ENCODE measurements at regions not wholly inside any gene's neighbourhood (a gene's known extent, or its start where the extent isn't known, plus 50 kb on each side); places are given as distances from the start of the nearest gene placed in this dataset.

DNA sequence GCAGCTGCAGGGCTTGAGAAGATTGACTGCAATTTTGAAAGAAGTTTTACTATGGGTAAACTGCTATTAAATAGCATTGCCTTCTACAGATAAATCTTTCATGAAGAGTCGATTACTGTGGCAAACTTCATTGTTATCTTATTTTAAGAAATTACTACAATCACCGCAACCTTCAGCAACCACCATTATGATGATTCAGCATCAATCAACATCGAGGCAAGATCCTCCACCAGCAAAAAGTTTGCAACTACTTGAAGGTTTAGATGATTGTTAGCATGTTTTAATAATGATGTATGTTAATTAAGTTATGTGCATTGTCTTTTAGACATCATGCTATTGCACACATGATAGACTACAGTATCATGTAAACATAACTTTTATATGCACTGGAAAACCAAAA is 1511.0 kb downstream of the FSTL5 start:
- Histone ChIP-seq H3K27ac (ENCODE audit: low read length) (no peak overlapping the region), H3K27me3 (ENCODE audit: insufficient read depth, low read length, poor library complexity) (no peaks in the 10 kb centered on the region), H2AFZ (ENCODE audit: low read depth, low read length) (no peak overlapping the region), H3K79me2 (ENCODE audit: insufficient read depth, low read length) (no peaks in the 10 kb centered on the region), H3K36me3 (ENCODE audit: insufficient read depth, low read length) (no peaks in the 10 kb centered on the region), H3K9ac (ENCODE audit: low read depth, low read length) (no peak overlapping the region), H3K4me2 (ENCODE audit: insufficient read depth, low read length) (no peak overlapping the region), H3K9me3 (ENCODE audit: insufficient read depth, low read length, severe bottlenecking) (no peaks in the 10 kb centered on the region), H4K20me1 (ENCODE audit: insufficient read depth, low read length) (no peaks in the 10 kb centered on the region), H3K4me3 (ENCODE audit: low read depth in 1 of 2, low read length in 2 of 2) (no peak overlapping the region), H3K4me1 (ENCODE audit: insufficient read depth, low read length) (no peaks in the 10 kb centered on the region)
- DNase-seq (no peak), ATAC-seq (ENCODE audit: insufficient read depth, low read depth) (no peak)
- TF ChIP-seq, protein P1, sequence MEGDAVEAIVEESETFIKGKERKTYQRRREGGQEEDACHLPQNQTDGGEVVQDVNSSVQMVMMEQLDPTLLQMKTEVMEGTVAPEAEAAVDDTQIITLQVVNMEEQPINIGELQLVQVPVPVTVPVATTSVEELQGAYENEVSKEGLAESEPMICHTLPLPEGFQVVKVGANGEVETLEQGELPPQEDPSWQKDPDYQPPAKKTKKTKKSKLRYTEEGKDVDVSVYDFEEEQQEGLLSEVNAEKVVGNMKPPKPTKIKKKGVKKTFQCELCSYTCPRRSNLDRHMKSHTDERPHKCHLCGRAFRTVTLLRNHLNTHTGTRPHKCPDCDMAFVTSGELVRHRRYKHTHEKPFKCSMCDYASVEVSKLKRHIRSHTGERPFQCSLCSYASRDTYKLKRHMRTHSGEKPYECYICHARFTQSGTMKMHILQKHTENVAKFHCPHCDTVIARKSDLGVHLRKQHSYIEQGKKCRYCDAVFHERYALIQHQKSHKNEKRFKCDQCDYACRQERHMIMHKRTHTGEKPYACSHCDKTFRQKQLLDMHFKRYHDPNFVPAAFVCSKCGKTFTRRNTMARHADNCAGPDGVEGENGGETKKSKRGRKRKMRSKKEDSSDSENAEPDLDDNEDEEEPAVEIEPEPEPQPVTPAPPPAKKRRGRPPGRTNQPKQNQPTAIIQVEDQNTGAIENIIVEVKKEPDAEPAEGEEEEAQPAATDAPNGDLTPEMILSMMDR (IDR thresholded peaks at IDR 0.05; ENCODE audit: borderline replicate concordance, extremely low read depth, low read length, poor library complexity, severe bottlenecking): no peak
- TF ChIP-seq EZH2 (IDR thresholded peaks at IDR 0.05; ENCODE audit: borderline replicate concordance, low read depth, low read length, severe bottlenecking): no peak

DNA sequence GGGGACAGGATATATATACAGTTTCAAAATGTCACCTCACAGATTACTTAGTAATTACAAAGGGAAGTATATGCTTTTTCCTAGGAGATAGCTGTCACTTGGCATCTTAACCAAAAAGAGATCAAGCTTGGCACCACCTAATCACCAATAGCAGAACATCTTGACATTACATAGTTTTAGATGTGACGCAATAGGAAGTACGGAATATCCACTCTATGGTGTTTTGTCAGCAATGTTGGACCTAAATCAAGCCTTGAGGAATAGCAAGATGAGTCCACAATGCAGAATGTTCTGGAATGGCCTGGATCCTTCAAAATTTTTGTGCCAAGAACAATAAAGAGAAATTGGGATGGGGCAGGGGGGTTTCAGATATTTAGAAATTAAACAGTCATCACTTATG is 1488.2 kb downstream of the FSTL5 start:
- ATAC-seq (ENCODE audit: insufficient read depth, low read depth): no peak
- Histone ChIP-seq H3K9ac (ENCODE audit: low read depth, low read length) (no peak overlapping the region), H3K4me3 (ENCODE audit: low read depth in 1 of 2, low read length in 2 of 2) (no peak overlapping the region), H3K4me1 (ENCODE audit: insufficient read depth, low read length) (no peaks in the 10 kb centered on the region), H3K27ac (ENCODE audit: low read length) (no peak overlapping the region), H4K20me1 (ENCODE audit: insufficient read depth, low read length) (no peaks in the 10 kb centered on the region), H3K27me3 (ENCODE audit: insufficient read depth, low read length, poor library complexity) (no peaks in the 10 kb centered on the region), H3K9me3 (ENCODE audit: insufficient read depth, low read length, severe bottlenecking) (peaks cover 2% of the 10 kb centered on the region), H2AFZ (ENCODE audit: low read depth, low read length) (no peak overlapping the region), H3K4me2 (ENCODE audit: insufficient read depth, low read length) (no peak overlapping the region), H3K36me3 (ENCODE audit: insufficient read depth, low read length) (no peaks in the 10 kb centered on the region), H3K79me2 (ENCODE audit: insufficient read depth, low read length) (no peaks in the 10 kb centered on the region)
- DNase-seq: no peak
- TF ChIP-seq EZH2 (IDR thresholded peaks at IDR 0.05; ENCODE audit: borderline replicate concordance, low read depth, low read length, severe bottlenecking): no peak
- TF ChIP-seq, protein P1 (IDR thresholded peaks at IDR 0.05; ENCODE audit: borderline replicate concordance, extremely low read depth, low read length, poor library complexity, severe bottlenecking): no peak

DNA sequence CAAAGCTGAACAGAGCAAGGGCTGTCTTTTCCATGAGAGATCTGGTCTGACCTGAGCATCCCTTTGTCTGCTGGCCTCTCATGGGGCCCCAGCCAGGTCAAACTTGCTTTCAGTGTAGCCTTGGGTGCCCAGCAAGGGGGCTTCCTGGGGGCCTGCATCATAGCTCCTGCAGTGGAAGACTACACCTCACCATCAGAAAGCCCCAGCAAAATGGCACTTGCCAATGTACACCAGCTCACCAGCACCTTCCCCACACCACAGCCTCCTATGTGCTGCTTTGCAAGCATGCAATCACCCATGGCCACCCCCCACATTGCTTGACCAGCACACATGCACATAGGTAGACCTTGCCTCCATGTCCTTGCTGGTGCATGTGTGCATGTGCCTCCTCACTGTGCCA is 1478.1 kb downstream of the FSTL5 start:
- Histone ChIP-seq H3K9me3 (ENCODE audit: insufficient read depth, low read length, severe bottlenecking) (peaks cover 5% of the 10 kb centered on the region), H3K27me3 (ENCODE audit: insufficient read depth, low read length, poor library complexity) (no peaks in the 10 kb centered on the region), H3K4me3 (ENCODE audit: low read depth in 1 of 2, low read length in 2 of 2) (no peak overlapping the region), H3K27ac (ENCODE audit: low read length) (no peak overlapping the region), H3K36me3 (ENCODE audit: insufficient read depth, low read length) (no peaks in the 10 kb centered on the region), H3K79me2 (ENCODE audit: insufficient read depth, low read length) (no peaks in the 10 kb centered on the region), H3K4me2 (ENCODE audit: insufficient read depth, low read length) (no peak overlapping the region), H3K9ac (ENCODE audit: low read depth, low read length) (no peak overlapping the region), H3K4me1 (ENCODE audit: insufficient read depth, low read length) (no peaks in the 10 kb centered on the region), H4K20me1 (ENCODE audit: insufficient read depth, low read length) (no peaks in the 10 kb centered on the region), H2AFZ (ENCODE audit: low read depth, low read length) (no peak overlapping the region)
- no peak for DNase-seq
- TF ChIP-seq, protein P1 (IDR thresholded peaks at IDR 0.05; ENCODE audit: borderline replicate concordance, extremely low read depth, low read length, poor library complexity, severe bottlenecking): no peak
- no peak for TF ChIP-seq EZH2 (IDR thresholded peaks at IDR 0.05; ENCODE audit: borderline replicate concordance, low read depth, low read length, severe bottlenecking)
- ATAC-seq (ENCODE audit: insufficient read depth, low read depth): no peak

DNA sequence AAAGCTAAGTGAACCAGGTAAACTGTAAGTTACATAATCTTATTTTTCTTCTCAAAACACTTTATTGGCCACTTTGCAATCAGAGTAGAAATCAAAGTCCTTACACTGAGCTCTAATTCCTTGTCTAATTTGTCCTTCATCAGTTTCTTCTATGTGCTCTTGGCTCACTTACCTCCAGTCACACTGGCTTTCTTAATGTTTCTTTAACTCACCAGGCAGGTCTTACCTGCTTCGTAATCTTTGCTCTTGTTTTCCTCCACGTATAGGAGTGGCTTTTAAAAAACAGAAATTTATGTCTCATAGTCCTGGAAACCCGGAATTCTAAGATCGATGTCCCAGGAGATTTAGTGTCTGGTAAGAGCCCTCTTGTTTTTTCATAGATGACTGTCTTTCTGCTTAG is 1462.1 kb downstream of the FSTL5 start:
- Histone ChIP-seq H3K27me3 (ENCODE audit: insufficient read depth, low read length, poor library complexity) (no peaks in the 10 kb centered on the region), H3K79me2 (ENCODE audit: insufficient read depth, low read length) (no peaks in the 10 kb centered on the region), H3K36me3 (ENCODE audit: insufficient read depth, low read length) (no peaks in the 10 kb centered on the region), H3K4me3 (ENCODE audit: low read depth in 1 of 2, low read length in 2 of 2) (no peak overlapping the region), H4K20me1 (ENCODE audit: insufficient read depth, low read length) (no peaks in the 10 kb centered on the region), H2AFZ (ENCODE audit: low read depth, low read length) (no peak overlapping the region), H3K4me2 (ENCODE audit: insufficient read depth, low read length) (no peak overlapping the region), H3K27ac (ENCODE audit: low read length) (no peak overlapping the region), H3K9me3 (ENCODE audit: insufficient read depth, low read length, severe bottlenecking) (no peaks in the 10 kb centered on the region), H3K9ac (ENCODE audit: low read depth, low read length) (no peak overlapping the region), H3K4me1 (ENCODE audit: insufficient read depth, low read length) (no peaks in the 10 kb centered on the region)
- ATAC-seq (ENCODE audit: insufficient read depth, low read depth) (no peak), DNase-seq (no peak)
- TF ChIP-seq, protein P1 (IDR thresholded peaks at IDR 0.05; ENCODE audit: borderline replicate concordance, extremely low read depth, low read length, poor library complexity, severe bottlenecking): no peak
- TF ChIP-seq EZH2 (IDR thresholded peaks at IDR 0.05; ENCODE audit: borderline replicate concordance, low read depth, low read length, severe bottlenecking): no peak
